ENCODE measurements at regions not wholly inside any gene's neighbourhood (a gene's known extent, or its start where the extent isn't known, plus 50 kb on each side); places are given as distances from the start of the nearest gene placed in this dataset.

DNA sequence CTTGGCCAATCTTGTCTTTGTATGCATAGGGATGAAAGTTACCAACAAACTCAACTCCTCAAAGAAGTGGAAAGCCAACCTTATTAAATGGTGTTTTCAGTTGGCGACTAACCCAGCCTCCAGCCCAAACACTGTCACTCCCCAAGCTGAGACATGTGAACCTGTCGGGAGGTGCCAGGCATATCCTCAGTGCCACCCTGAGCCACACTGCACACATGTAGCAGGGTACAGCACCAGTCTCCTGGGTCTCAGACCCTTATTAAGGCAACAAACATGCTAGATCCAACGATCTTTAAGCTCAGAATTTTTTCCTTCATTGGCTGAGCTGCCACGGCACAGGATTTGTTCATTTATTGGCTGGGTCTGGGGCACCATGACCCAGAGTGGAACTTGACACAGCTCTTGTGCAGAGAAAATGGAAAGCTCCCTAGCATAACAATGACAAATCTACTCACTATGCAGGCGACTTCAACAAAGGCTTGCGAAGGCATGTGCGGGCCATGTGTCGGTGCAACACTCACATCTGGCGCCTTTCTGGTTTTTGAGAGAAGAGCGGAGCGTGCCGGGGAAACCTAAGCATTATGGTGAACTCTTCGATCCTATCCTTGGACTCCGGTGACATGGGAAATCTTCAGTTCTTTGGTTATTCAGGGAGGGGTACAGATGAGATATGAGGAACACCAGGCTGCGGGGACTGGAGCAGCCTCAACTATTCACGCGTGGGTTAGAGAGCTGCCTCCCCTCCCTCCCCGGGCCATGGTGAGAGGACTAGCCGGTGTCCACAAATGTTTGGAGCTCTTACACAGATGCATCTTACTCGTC, 190.1 kb downstream of the FAM43A start:
- Histone ChIP-seq H3K4me3 (no peak overlapping the region), H3K36me3 (no peaks in the 10 kb centered on the region), H3K4me1 (peaks cover 6 to 24% of the 10 kb centered on the region in 2 donors), H3K27me3 (no peaks in the 10 kb centered on the region), H3K27ac (no peak overlapping the region), H3K9me3 (no peaks in the 10 kb centered on the region)
- intact Hi-C loops (cut with DNase I), result no loop called here
- TF ChIP-seq, protein P1, sequence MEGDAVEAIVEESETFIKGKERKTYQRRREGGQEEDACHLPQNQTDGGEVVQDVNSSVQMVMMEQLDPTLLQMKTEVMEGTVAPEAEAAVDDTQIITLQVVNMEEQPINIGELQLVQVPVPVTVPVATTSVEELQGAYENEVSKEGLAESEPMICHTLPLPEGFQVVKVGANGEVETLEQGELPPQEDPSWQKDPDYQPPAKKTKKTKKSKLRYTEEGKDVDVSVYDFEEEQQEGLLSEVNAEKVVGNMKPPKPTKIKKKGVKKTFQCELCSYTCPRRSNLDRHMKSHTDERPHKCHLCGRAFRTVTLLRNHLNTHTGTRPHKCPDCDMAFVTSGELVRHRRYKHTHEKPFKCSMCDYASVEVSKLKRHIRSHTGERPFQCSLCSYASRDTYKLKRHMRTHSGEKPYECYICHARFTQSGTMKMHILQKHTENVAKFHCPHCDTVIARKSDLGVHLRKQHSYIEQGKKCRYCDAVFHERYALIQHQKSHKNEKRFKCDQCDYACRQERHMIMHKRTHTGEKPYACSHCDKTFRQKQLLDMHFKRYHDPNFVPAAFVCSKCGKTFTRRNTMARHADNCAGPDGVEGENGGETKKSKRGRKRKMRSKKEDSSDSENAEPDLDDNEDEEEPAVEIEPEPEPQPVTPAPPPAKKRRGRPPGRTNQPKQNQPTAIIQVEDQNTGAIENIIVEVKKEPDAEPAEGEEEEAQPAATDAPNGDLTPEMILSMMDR (IDR thresholded peaks at IDR 0.05), result no peak
- peak in 1 of 2 donors; percentile 51 for DNase-seq (ENCODE audit: low spot score in 2 of 2)

DNA sequence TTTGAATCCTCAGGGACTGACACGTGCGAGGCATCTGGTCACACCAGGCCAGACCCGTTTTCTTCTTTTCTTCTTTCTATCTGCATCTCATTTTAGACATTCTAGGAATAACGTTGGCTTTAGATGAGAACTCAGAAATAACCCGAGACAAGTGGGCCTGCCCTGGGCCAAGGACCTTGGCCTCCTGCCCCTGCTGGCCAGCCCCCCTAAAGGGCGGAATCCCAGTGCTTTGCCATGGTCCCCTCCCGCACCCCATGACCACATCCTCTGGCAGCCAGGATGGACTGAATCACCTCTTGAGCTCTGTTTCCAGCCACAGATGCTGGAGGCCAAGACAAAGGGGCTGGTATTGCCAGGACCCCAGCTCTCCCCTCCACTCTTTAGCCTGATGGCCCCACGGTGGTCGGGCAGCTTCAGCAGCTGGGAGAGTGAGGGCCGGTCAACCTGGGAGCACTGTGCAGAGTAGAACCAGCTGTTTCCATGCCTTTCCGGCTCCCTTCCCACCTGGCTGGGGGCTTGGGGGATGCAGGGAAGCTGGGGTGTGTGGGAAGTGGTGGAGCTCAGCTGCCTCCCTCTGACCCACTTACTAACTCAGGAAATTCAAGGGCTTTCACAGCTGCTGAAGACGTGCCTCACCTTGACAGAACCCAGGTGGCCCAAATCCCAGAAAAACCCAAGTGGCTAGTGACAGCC, 190.9 kb downstream of the FAM43A start:
- peak overlapping the region in 1 of 2 donors; percentile 43 for H3K27ac ChIP-seq
- peak in 1 of 2 donors; percentile 64 for DNase-seq (ENCODE audit: low spot score in 2 of 2)
- peaks cover 8 to 23% of the 10 kb centered on the region in 2 donors for H3K4me1 ChIP-seq

DNA sequence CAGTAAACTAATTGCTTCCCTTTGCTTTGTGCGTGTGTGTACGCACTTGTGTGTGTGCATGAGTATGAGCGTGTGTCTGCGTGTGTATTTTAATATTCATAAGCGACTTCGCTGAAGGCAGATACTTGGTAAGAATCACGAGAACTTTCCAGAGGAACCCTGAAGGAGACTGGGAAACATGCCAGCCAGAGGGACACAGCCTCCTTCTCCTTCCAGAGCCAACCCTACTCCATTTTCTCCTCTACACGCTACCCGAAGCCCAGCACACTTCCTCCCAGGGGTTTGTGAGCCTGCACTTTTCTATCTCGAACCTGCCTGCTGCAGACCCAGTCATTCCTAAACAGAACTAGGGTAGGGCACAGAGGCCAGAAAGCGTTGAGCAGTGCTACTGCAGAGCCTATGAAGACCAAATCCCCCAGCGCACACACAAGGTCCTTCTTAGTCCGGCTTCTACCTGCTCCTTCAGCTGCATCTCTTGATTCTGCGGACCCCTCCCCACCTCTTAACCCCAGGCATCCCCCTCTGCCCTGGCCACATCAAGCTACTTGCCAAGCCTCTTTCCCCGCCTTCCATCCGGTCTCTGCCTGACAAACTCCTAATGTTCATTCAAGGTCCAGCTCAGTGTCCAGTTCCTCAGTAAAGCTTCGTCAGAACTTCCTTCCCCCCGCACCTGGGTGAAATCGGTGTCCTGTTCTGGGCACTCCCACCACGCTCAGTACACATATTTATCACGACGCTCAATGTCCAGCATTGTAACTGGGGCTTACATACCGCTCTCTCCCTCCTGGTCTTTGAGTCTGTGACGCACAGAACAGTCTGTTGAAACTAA, 191.8 kb downstream of the FAM43A start:
- peaks cover 8 to 21% of the 10 kb centered on the region in 2 donors for H3K4me1 ChIP-seq
- DNase-seq (ENCODE audit: low spot score in 2 of 2), result peak in 1 of 2 donors; percentile 63
- peak overlapping the region; percentile 2 to 43 for H3K27ac ChIP-seq
- H3K9me3 ChIP-seq, result no peaks in the 10 kb centered on the region
- no peaks in the 10 kb centered on the region for H3K36me3 ChIP-seq
- peak overlapping the region in 1 of 2 donors; percentile 1 for H3K4me3 ChIP-seq
- no peaks in the 10 kb centered on the region for H3K27me3 ChIP-seq
- TF ChIP-seq, protein P1 (IDR thresholded peaks at IDR 0.05), result no peak
- intact Hi-C loops (cut with DNase I), result no loop called here

More for the DNA sequence above, 190.9 kb downstream of the FAM43A start:
- TF ChIP-seq, protein P1 (IDR thresholded peaks at IDR 0.05), result no peak
- Histone ChIP-seq H3K9me3 (no peaks in the 10 kb centered on the region), H3K27me3 (no peaks in the 10 kb centered on the region), H3K36me3 (no peaks in the 10 kb centered on the region), H3K4me3 (peak overlapping the region in 1 of 2 donors; percentile 1)
- intact Hi-C loops (cut with DNase I), result no loop called here

DNA sequence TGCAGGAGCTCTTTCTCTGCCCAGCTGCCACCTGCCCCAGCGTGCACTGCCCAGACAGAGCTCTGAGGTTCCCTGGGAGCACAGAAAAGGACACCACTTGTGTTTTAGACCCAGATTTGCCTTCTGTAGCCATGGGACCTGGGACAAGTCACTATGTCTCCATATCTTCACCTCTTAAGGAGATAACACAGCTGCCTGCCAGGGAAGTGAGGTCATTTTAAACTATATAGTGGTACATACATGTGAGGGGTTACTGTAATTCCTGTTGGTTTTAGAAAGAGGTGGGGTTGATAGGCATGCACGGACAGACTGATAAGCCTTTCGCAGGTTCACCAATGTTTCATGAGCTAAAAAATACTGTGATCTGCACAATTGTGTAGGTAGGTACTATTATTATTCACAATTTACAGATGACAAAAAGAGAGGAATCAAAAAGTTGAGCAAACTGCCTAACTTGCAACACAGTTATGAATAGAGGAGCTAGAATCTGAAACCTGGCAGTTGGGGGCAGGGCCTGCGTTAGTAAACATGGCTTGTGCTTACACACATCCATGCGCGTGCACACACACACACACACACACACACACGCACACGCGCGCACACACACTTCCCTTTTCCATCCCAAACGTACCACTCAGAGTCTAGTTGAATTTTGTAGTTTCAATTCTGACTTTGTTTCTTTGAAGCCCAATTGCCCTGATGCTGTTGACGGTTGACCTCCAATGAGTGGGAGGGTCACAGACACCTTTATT, 193.6 kb downstream of the FAM43A start:
- Histone ChIP-seq H3K27me3 (no peaks in the 10 kb centered on the region), H3K9me3 (peaks cover 0 to 11% of the 10 kb centered on the region in 2 donors), H3K4me1 (peaks cover 8 to 21% of the 10 kb centered on the region in 2 donors), H3K36me3 (no peaks in the 10 kb centered on the region), H3K27ac (peak overlapping the region in 1 of 2 donors; percentile 63), H3K4me3 (no peak overlapping the region)
- DNase-seq (ENCODE audit: low spot score in 2 of 2), result peak in 1 of 2 donors; percentile 61
- TF ChIP-seq, protein P1 (IDR thresholded peaks at IDR 0.05), result no peak
- intact Hi-C loops (cut with DNase I), result no loop called here

Data from ascending aorta (tissue), 2 donors.